GM21381 (cell line): ENCODE measurements at regions not wholly inside any gene's neighbourhood (a gene's known extent, or its start where the extent isn't known, plus 50 kb on each side); places are given as distances from the start of the nearest gene placed in this dataset.
A peak's percentile ranks its signal among the peaks of the same experiment; 100 is the strongest.
"Not testable (repeated sequence)": the region's sequence is repeated elsewhere in the genome, so short reads cannot be mapped to it uniquely, and the experiment has no call there.

Experiments
- ATAC-seq: cut with Tn5 transposase; IDR thresholded peaks from one replicate; pipeline ENCODE4 v1.9.1; 2021; ENCODE audit warnings: mild to moderate bottlenecking, moderate library complexity; ENCODE audit not compliant: unreplicated experiment

GRCh38 chr6:142016666-142017065, 116.1 kb upstream of the GJE1 start:
- ATAC-seq, result not testable (repeated sequence)

GRCh38 chr6:142015463-142015862, 117.3 kb upstream of the GJE1 start:
- ATAC-seq, result not testable (repeated sequence)

GRCh38 chr6:142015011-142015410, 117.7 kb upstream of the GJE1 start:
- no peak for ATAC-seq

GRCh38 chr6:142014515-142014914, 118.2 kb upstream of the GJE1 start:
- ATAC-seq, result no peak

GRCh38 chr6:142013875-142014495, 118.7 kb upstream of the GJE1 start:
- ATAC-seq, result no peak

- ATAC-seq, result peak; percentile 77
Observed at GRCh38 chr6:142013287-142013686, 119.4 kb upstream of the GJE1 start.

GRCh38 chr6:142011775-142012174, 121.0 kb upstream of the GJE1 start:
- no peak for ATAC-seq

- ATAC-seq, result no peak
Observed at GRCh38 chr6:142011156-142011555, 121.6 kb upstream of the GJE1 start.

- no peak for ATAC-seq
Observed at GRCh38 chr6:142009647-142010046, 123.1 kb upstream of the GJE1 start.

- ATAC-seq, result no peak
Observed at GRCh38 chr6:142008781-142009180, 123.9 kb upstream of the GJE1 start.

- no peak for ATAC-seq
Observed at GRCh38 chr6:142008016-142008735, 124.5 kb upstream of the GJE1 start.

GRCh38 chr6:142005021-142005420, 127.7 kb upstream of the GJE1 start:
- ATAC-seq, result no peak

GRCh38 chr6:142002825-142003405, 129.8 kb upstream of the GJE1 start:
- ATAC-seq, result no peak

GRCh38 chr6:141996823-141997222, 135.9 kb upstream of the GJE1 start:
- ATAC-seq, result no peak

GRCh38 chr6:141992109-141992508, 140.6 kb upstream of the GJE1 start:
- no peak for ATAC-seq

GRCh38 chr6:141990840-141991239, 141.9 kb upstream of the GJE1 start:
- no peak for ATAC-seq

GRCh38 chr6:141989706-141989959, 143.1 kb upstream of the GJE1 start:
- no peak for ATAC-seq

GRCh38 chr6:141988954-141989705, 143.6 kb upstream of the GJE1 start:
- ATAC-seq, result peak; percentile 84

- ATAC-seq, result no peak
Observed at GRCh38 chr6:141988327-141988726, 144.4 kb upstream of the GJE1 start.

GRCh38 chr6:141986457-141986856, 146.3 kb upstream of the GJE1 start:
- no peak for ATAC-seq

- ATAC-seq, result no peak
Observed at GRCh38 chr6:141981190-141981589, 151.5 kb upstream of the GJE1 start.

GRCh38 chr6:141977782-141978181, 154.9 kb upstream of the GJE1 start:
- no peak for ATAC-seq
